ENCODE measurements at regions not wholly inside any gene's neighbourhood (a gene's known extent, or its start where the extent isn't known, plus 50 kb on each side); places are given as distances from the start of the nearest gene placed in this dataset.

DNA sequence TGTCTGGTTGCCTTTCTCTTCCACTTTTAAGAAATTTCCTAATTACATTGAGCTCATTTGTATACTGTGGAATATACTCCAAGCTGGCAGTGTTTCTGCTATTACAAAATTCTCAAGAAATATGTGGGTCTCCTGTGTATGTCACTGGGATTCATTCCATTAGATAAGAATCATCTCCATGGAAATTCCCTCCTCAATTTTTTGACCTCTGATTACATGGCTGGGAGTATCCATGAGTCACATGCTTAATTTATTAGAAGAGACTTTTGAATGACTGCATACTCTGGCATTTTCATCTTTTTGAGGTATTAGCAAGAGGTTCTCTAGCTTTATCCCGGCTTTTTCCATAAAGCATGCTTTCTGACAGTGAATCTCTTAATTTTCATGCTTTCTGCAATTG is 665.5 kb upstream of the CNTNAP5 start:
- intact Hi-C loops (cut with micrococcal nuclease), result no loop called here
- Mint-ChIP-seq H3K4me1 (no peaks in the 10 kb centered on the region), H3K27me3 (no peaks in the 10 kb centered on the region), H3K36me3 (ENCODE audit: low read depth) (no peaks in the 10 kb centered on the region), H3K4me3 (no peak overlapping the region), H3K9me3 (peaks cover 14% of the 10 kb centered on the region), H3K27ac (no peak overlapping the region)
- no peak for ATAC-seq (ENCODE audit: low read depth)
- no peak for DNase-seq
- ChIA-PET CTCF (no interaction called here), POLR2A (no interaction called here)
- TF ChIP-seq, protein P1, sequence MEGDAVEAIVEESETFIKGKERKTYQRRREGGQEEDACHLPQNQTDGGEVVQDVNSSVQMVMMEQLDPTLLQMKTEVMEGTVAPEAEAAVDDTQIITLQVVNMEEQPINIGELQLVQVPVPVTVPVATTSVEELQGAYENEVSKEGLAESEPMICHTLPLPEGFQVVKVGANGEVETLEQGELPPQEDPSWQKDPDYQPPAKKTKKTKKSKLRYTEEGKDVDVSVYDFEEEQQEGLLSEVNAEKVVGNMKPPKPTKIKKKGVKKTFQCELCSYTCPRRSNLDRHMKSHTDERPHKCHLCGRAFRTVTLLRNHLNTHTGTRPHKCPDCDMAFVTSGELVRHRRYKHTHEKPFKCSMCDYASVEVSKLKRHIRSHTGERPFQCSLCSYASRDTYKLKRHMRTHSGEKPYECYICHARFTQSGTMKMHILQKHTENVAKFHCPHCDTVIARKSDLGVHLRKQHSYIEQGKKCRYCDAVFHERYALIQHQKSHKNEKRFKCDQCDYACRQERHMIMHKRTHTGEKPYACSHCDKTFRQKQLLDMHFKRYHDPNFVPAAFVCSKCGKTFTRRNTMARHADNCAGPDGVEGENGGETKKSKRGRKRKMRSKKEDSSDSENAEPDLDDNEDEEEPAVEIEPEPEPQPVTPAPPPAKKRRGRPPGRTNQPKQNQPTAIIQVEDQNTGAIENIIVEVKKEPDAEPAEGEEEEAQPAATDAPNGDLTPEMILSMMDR (IDR thresholded peaks at IDR 0.05), result no peak

DNA sequence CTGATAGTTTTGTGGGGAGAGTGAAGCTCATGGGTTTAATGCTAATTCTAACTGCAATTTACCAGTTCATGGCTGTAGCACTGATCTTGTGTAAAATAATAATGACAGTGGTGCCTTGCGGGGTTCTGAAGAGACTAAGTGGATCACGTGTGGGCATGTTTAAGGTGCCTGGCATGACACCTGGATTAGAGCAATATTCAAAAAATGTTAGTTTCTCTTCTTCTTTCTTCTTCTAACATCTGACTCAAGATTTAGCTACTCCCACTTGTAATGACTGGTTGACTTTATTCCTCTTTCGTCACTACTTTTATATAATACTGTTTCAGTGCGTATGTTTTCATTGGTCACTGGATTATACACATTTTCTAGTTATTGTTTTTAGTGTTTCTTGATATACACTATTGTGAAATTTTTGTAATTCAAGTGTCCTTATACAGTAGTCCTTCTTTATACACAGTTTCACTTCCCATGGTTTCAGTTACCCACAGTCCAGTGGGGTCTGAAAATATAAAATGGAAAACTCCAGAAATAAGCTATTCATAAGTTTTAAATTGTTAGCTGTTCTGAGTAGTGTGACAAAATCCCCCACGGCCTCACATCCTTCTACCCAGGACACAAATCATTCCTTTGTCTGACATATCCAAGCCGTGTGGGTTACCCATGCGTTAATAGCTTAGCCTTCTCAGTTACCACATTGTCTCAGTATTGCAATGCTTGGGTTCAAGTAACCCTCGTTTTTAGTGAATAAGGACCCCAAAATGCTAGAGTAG is 662.2 kb upstream of the CNTNAP5 start:
- H3K4me3 Mint-ChIP-seq, result no peak overlapping the region
- peaks cover 11% of the 10 kb centered on the region for H3K9me3 Mint-ChIP-seq
- TF ChIP-seq, protein P1 (IDR thresholded peaks at IDR 0.05), result no peak
- no peak for ATAC-seq (ENCODE audit: low read depth)
- ChIA-PET CTCF (no interaction called here), POLR2A (no interaction called here)
- no peaks in the 10 kb centered on the region for H3K36me3 Mint-ChIP-seq (ENCODE audit: low read depth)
- no peak overlapping the region for H3K27ac Mint-ChIP-seq
- intact Hi-C loops (cut with micrococcal nuclease), result no loop called here
- no peak for DNase-seq
- H3K27me3 Mint-ChIP-seq, result no peaks in the 10 kb centered on the region
- no peaks in the 10 kb centered on the region for H3K4me1 Mint-ChIP-seq

DNA sequence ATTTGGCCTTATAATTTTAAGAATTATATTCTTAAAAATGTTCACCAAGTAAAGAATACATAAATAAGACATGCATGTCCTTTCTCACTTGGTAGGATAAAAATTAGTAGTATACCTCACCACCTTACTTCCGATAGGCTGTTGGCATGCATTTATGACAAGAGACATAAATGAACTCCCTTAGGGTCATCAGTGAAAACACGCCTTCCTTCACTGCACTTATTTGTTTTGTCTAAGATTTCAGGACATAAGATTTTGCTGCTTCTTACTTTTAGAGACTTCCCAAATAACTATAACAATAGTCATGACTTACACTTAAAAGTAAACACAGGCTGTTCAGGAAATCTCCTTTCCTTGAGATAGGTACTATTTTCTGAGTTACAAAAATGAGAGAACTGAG is 661.3 kb upstream of the CNTNAP5 start:
- ChIA-PET CTCF (no interaction called here), POLR2A (no interaction called here)
- H3K36me3 Mint-ChIP-seq (ENCODE audit: low read depth), result no peaks in the 10 kb centered on the region
- H3K4me3 Mint-ChIP-seq, result no peak overlapping the region
- H3K27me3 Mint-ChIP-seq, result no peaks in the 10 kb centered on the region
- no peak overlapping the region for H3K27ac Mint-ChIP-seq
- no peaks in the 10 kb centered on the region for H3K4me1 Mint-ChIP-seq
- TF ChIP-seq, protein P1 (IDR thresholded peaks at IDR 0.05), result no peak
- H3K9me3 Mint-ChIP-seq, result peaks cover 10% of the 10 kb centered on the region
- no peak for ATAC-seq (ENCODE audit: low read depth)
- DNase-seq, result no peak
- intact Hi-C loops (cut with micrococcal nuclease), result no loop called here

DNA sequence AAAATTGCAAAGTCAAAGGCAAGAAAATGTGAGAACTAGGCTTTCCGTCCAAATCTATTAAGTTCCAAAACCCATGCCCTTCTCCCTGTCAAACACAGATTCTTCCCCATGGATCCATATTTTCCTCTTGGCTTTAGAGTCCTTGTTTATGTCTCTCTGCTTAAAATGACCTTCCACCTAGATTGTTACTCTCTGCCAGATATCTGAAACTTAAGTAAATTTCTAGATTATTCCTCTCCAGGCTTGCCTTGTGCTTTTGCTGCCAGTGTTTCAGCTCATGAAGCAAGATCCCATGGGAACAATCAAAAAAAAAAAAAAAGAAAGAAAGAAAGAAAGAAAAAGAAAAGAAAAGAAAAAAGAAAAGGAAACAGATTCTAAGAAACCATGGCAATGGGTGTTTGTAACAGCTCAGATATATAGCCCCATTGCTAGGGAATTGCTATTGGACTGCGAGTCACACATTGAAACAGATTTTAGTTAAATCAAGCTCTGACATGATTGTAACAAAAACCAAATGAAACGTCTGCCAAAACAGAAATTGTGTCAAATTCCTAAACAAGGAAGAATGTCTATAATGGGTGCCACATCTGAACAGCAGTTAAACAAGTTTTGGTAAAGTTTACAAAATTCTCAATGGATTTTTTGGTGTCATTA is 660.7 kb upstream of the CNTNAP5 start:
- no peaks in the 10 kb centered on the region for H3K4me1 Mint-ChIP-seq
- no peak overlapping the region for H3K27ac Mint-ChIP-seq
- H3K27me3 Mint-ChIP-seq, result no peaks in the 10 kb centered on the region
- DNase-seq, result no peak
- no peak overlapping the region for H3K4me3 Mint-ChIP-seq
- intact Hi-C loops (cut with micrococcal nuclease), result no loop called here
- POLR2A ChIA-PET, result no interaction called here
- no peaks in the 10 kb centered on the region for H3K36me3 Mint-ChIP-seq (ENCODE audit: low read depth)
- peaks cover 10% of the 10 kb centered on the region for H3K9me3 Mint-ChIP-seq
- CTCF ChIA-PET, result no interaction called here
- TF ChIP-seq, protein P1 (IDR thresholded peaks at IDR 0.05), result no peak
- ATAC-seq (ENCODE audit: low read depth), result no peak

DNA sequence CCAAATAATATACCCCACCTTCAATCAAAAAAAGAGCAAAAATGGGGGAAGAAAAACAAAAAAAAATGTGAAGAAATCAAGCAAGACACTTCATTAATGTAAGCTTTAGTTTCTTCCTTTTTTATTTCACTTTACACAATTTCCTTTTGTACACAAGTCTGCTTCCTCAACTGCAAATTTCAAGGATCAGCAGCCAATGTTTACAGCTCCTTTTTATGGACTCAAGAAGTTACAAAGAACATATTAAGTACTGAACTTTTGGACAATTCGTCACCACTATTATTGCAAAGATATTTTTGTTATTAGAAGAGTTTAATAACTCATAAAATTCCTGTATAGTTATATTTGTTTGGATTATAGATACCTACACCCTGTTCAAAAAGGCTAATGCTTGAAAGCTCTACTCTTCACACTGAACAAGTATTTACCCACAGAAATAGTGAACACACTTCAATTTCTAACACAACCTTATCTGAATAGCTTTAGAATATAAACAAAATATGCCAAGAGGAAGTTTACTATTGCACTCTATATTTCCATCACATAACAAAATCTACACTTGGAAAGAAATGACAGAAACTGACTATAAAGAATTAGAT is 658.7 kb upstream of the CNTNAP5 start:
- Mint-ChIP-seq H3K27me3 (no peaks in the 10 kb centered on the region), H3K36me3 (ENCODE audit: low read depth) (no peaks in the 10 kb centered on the region), H3K4me3 (no peak overlapping the region), H3K27ac (no peak overlapping the region), H3K9me3 (peaks cover 13% of the 10 kb centered on the region), H3K4me1 (no peaks in the 10 kb centered on the region)
- ATAC-seq (ENCODE audit: low read depth) (no peak), DNase-seq (no peak)
- POLR2A ChIA-PET, result no interaction called here
- CTCF ChIA-PET, result no interaction called here
- intact Hi-C loops (cut with micrococcal nuclease), result no loop called here
- TF ChIP-seq, protein P1 (IDR thresholded peaks at IDR 0.05), result no peak
